ENCODE measurements at regions not wholly inside any gene's neighbourhood (a gene's known extent, or its start where the extent isn't known, plus 50 kb on each side); places are given as distances from the start of the nearest gene placed in this dataset.

DNA sequence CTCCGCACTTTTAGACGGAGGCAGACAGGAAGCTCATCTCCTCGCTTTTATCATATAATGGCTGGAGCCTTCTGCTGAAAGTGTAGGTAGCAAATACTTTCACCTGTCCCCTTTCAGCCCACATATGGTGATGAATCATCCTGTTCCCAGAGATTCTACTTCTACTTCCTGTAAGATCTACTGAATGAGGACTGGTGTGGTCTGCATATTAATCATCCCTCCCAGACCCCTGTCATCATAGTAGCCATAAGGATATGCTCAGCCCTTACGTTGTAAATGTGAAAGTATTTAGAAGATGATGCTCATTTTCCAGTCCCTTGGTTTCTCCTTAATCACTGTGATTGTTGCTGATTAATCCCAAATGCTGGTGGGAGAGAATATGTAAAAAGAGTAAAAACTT is 268.2 kb upstream of the GRIP1 start:
- no peaks in the 10 kb centered on the region for H3K27me3 ChIP-seq (ENCODE audit: control insufficient read depth in 5 of 5, insufficient read depth in 4 of 5, low read length in 5 of 5)
- no peaks in the 10 kb centered on the region for H3K36me3 ChIP-seq (ENCODE audit: control insufficient read depth in 5 of 5, insufficient read depth in 5 of 5, low read length in 5 of 5)
- H3K9ac ChIP-seq (ENCODE audit: low read length in 5 of 5): no peak overlapping the region
- no peak overlapping the region for H3K4me3 ChIP-seq (ENCODE audit: low read depth in 1 of 5, low read length in 5 of 5)
- H3K9me3 ChIP-seq (ENCODE audit: control insufficient read depth in 5 of 5, low read length in 5 of 5): no peaks in the 10 kb centered on the region
- H3K27ac ChIP-seq (ENCODE audit: low read depth, low read length): no peak overlapping the region
- no peaks in the 10 kb centered on the region for H3K4me1 ChIP-seq (ENCODE audit: control insufficient read depth in 5 of 5, insufficient read depth in 5 of 5, low read length in 5 of 5)

DNA sequence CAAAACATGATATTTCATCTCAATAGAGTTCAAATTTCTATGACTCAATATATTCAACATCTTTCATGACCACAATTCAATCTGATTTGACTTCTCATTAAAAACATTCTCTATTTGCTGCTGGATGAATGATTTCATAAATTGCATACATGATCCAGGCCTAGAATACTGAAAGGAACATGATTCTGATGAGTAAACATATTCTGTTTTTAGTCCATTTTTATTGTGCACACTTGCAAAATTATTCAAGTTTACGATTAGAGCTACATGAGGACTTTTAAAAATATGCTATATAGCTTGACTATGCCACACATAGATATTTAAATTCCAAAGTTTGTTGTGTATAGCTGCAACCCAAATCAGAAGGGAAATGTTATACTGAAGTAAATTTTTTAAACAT is 273.8 kb upstream of the GRIP1 start:
- Histone ChIP-seq H3K9me3 (ENCODE audit: control insufficient read depth in 5 of 5, low read length in 5 of 5) (no peaks in the 10 kb centered on the region), H3K36me3 (ENCODE audit: control insufficient read depth in 5 of 5, insufficient read depth in 5 of 5, low read length in 5 of 5) (no peaks in the 10 kb centered on the region), H3K4me1 (ENCODE audit: control insufficient read depth in 5 of 5, insufficient read depth in 5 of 5, low read length in 5 of 5) (no peaks in the 10 kb centered on the region), H3K9ac (ENCODE audit: low read length in 5 of 5) (no peak overlapping the region), H3K27me3 (ENCODE audit: control insufficient read depth in 5 of 5, insufficient read depth in 4 of 5, low read length in 5 of 5) (no peaks in the 10 kb centered on the region), H3K27ac (ENCODE audit: low read depth, low read length) (no peak overlapping the region), H3K4me3 (ENCODE audit: low read depth in 1 of 5, low read length in 5 of 5) (no peak overlapping the region)

DNA sequence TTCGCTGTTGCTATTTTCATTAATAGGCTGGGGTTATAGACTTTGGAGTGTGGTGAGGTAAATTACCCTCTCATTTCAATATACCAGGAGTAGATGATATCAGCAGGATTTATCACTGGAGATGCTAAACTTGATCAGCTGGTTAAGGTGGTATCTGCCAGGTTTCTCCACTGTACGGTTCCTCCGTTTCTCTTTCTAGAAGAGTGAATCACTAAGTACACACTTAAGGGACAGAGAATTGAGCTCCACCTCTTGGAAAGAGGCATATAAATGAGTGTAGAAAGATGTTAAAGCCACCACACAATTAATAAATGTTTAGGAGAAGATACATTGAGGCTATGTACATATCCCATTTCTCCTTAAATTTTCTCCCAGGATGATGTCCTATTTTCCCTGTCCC is 277.4 kb upstream of the GRIP1 start:
- H3K9ac ChIP-seq (ENCODE audit: low read length in 5 of 5): no peak overlapping the region
- no peaks in the 10 kb centered on the region for H3K27me3 ChIP-seq (ENCODE audit: control insufficient read depth in 5 of 5, insufficient read depth in 4 of 5, low read length in 5 of 5)
- H3K27ac ChIP-seq (ENCODE audit: low read depth, low read length): no peak overlapping the region
- no peak overlapping the region for H3K4me3 ChIP-seq (ENCODE audit: low read depth in 1 of 5, low read length in 5 of 5)
- no peaks in the 10 kb centered on the region for H3K9me3 ChIP-seq (ENCODE audit: control insufficient read depth in 5 of 5, low read length in 5 of 5)
- no peaks in the 10 kb centered on the region for H3K4me1 ChIP-seq (ENCODE audit: control insufficient read depth in 5 of 5, insufficient read depth in 5 of 5, low read length in 5 of 5)
- no peaks in the 10 kb centered on the region for H3K36me3 ChIP-seq (ENCODE audit: control insufficient read depth in 5 of 5, insufficient read depth in 5 of 5, low read length in 5 of 5)

DNA sequence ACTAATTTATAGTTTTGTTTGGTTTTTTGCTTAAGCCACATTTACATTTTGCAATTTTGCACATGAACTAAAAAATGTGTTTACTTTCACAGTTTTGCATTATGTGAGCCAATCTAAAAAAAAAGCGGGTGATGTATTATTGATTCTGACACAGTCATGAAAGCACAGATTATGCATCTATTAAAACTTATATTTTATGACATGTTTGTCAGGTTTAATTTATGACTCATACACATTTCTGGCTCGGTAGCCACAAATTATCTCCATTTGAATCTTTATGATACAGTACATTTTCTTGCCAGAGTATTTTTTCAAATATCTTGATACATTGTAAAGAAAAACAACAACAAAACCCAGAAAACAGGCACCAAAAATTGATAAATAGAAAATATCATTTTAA is 280.4 kb upstream of the GRIP1 start:
- Histone ChIP-seq H3K27me3 (ENCODE audit: control insufficient read depth in 5 of 5, insufficient read depth in 4 of 5, low read length in 5 of 5) (no peaks in the 10 kb centered on the region), H3K36me3 (ENCODE audit: control insufficient read depth in 5 of 5, insufficient read depth in 5 of 5, low read length in 5 of 5) (no peaks in the 10 kb centered on the region), H3K9ac (ENCODE audit: low read length in 5 of 5) (no peak overlapping the region), H3K4me1 (ENCODE audit: control insufficient read depth in 5 of 5, insufficient read depth in 5 of 5, low read length in 5 of 5) (no peaks in the 10 kb centered on the region), H3K27ac (ENCODE audit: low read depth, low read length) (no peak overlapping the region), H3K4me3 (ENCODE audit: low read depth in 1 of 5, low read length in 5 of 5) (no peak overlapping the region), H3K9me3 (ENCODE audit: control insufficient read depth in 5 of 5, low read length in 5 of 5) (no peaks in the 10 kb centered on the region)

DNA sequence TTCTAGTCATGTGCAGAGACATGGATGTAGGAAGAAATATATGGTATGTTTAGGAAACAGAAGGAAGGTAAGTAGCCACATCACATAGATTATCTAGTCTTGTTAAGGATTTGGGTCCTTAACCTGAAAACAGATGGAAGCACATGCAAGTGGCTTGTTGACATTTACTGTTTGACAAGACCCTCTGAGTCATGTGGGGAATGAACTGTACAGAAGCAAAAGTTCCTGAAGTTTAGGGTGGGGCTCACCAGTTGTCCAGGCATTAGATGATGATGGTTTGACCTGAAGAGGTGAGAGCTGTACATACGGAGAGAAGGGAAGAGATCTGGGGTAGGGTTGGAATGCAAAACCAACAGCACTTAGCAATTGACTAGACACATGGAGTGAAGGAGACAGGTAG is 281.1 kb upstream of the GRIP1 start:
- H3K9ac ChIP-seq (ENCODE audit: low read length in 5 of 5): no peak overlapping the region
- no peaks in the 10 kb centered on the region for H3K4me1 ChIP-seq (ENCODE audit: control insufficient read depth in 5 of 5, insufficient read depth in 5 of 5, low read length in 5 of 5)
- no peaks in the 10 kb centered on the region for H3K9me3 ChIP-seq (ENCODE audit: control insufficient read depth in 5 of 5, low read length in 5 of 5)
- no peak overlapping the region for H3K27ac ChIP-seq (ENCODE audit: low read depth, low read length)
- no peak overlapping the region for H3K4me3 ChIP-seq (ENCODE audit: low read depth in 1 of 5, low read length in 5 of 5)
- H3K36me3 ChIP-seq (ENCODE audit: control insufficient read depth in 5 of 5, insufficient read depth in 5 of 5, low read length in 5 of 5): no peaks in the 10 kb centered on the region
- no peaks in the 10 kb centered on the region for H3K27me3 ChIP-seq (ENCODE audit: control insufficient read depth in 5 of 5, insufficient read depth in 4 of 5, low read length in 5 of 5)

DNA sequence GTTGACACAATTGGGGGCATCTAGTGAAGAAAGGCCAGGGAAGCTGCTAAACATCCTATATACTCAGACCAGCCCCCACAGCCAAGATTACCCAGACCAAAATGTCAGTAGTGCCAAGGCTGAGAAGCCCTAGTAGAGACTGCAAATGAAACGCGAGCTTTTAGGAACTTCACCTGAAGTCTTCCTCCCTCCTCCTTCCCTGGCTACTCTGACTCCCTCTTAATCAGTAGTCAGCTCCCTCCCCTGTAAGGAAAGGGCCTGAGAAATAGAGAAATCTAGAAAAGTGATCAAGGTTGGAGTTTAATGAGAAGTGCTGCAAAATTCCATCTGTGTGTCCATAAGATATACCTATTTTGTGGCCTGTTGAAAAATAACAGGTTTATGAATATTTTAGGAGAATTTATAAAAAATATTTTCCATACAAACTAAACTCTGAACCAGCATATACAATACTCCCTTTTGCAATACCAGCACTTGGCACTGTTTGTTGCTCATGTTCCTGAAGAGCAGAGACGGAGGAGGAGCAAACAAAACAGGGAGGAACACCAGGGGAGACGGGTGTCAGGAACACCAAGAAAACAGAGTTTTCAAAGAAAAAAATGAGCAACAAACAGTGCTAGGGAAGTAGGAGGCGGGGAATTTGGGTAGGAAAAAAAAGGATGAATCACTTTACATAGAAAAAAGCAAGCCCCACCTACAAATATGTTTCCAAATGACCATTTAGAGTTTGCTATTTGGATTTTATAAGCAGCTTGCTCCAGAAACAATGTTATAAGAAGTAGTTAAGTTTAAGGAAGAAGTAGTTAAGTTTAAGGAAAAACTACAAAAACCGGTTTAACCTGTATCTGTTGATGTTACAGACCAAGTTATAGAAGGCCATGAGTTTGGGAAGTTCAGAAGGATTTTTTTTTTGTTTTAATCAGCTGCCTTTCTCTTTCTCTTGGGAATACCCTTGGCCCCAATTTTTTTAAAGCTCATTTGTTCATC is 282.1 kb upstream of the GRIP1 start:
- Histone ChIP-seq H3K9me3 (ENCODE audit: control insufficient read depth in 5 of 5, low read length in 5 of 5) (no peaks in the 10 kb centered on the region), H3K4me1 (ENCODE audit: control insufficient read depth in 5 of 5, insufficient read depth in 5 of 5, low read length in 5 of 5) (no peaks in the 10 kb centered on the region), H3K4me3 (ENCODE audit: low read depth in 1 of 5, low read length in 5 of 5) (no peak overlapping the region), H3K27me3 (ENCODE audit: control insufficient read depth in 5 of 5, insufficient read depth in 4 of 5, low read length in 5 of 5) (no peaks in the 10 kb centered on the region), H3K9ac (ENCODE audit: low read length in 5 of 5) (no peak overlapping the region), H3K36me3 (ENCODE audit: control insufficient read depth in 5 of 5, insufficient read depth in 5 of 5, low read length in 5 of 5) (no peaks in the 10 kb centered on the region), H3K27ac (ENCODE audit: low read depth, low read length) (no peak overlapping the region)

DNA sequence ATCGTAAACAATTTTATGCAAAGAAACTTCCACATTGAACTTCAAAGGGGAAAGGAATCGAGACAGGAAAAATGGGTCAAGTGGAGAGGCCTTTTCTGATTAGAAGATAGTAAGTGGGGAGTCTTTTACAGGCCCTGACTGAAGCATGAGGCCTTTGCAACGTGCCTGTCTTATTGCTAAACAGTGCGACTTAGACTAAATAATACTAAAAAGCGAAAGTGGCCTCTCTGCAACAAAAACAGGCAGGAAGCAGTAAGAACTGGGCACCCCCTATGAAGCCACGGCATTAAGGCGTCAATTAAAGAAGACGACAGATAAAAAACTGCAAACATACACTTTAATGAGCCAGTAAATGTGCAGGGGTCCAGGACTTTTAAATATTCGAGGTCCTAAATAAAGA is 283.4 kb upstream of the GRIP1 start:
- no peaks in the 10 kb centered on the region for H3K27me3 ChIP-seq (ENCODE audit: control insufficient read depth in 5 of 5, insufficient read depth in 4 of 5, low read length in 5 of 5)
- no peak overlapping the region for H3K4me3 ChIP-seq (ENCODE audit: low read depth in 1 of 5, low read length in 5 of 5)
- H3K4me1 ChIP-seq (ENCODE audit: control insufficient read depth in 5 of 5, insufficient read depth in 5 of 5, low read length in 5 of 5): no peaks in the 10 kb centered on the region
- H3K9me3 ChIP-seq (ENCODE audit: control insufficient read depth in 5 of 5, low read length in 5 of 5): no peaks in the 10 kb centered on the region
- H3K36me3 ChIP-seq (ENCODE audit: control insufficient read depth in 5 of 5, insufficient read depth in 5 of 5, low read length in 5 of 5): no peaks in the 10 kb centered on the region
- no peak overlapping the region for H3K9ac ChIP-seq (ENCODE audit: low read length in 5 of 5)
- no peak overlapping the region for H3K27ac ChIP-seq (ENCODE audit: low read depth, low read length)

DNA sequence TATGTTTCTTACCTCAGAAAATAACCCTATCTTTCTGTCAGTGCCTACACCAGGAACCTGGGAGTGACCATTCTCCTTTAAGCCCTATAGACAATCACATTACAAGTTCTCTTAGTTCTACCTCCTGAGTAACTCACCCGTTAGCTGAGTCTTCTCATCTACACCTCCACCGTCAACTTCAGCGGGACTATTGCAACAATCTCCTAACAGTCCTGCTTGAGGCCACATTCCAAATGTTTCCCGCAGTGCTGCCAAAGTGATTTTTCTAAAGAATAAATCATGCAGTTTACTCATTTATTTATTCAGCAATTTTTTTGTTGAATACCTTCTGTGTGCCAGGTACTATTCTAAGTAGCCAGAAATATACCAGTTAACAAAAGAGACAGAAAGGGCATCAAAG is 285.0 kb upstream of the GRIP1 start:
- no peaks in the 10 kb centered on the region for H3K27me3 ChIP-seq (ENCODE audit: control insufficient read depth in 5 of 5, insufficient read depth in 4 of 5, low read length in 5 of 5)
- no peak overlapping the region for H3K4me3 ChIP-seq (ENCODE audit: low read depth in 1 of 5, low read length in 5 of 5)
- no peak overlapping the region for H3K9ac ChIP-seq (ENCODE audit: low read length in 5 of 5)
- H3K4me1 ChIP-seq (ENCODE audit: control insufficient read depth in 5 of 5, insufficient read depth in 5 of 5, low read length in 5 of 5): no peaks in the 10 kb centered on the region
- no peaks in the 10 kb centered on the region for H3K9me3 ChIP-seq (ENCODE audit: control insufficient read depth in 5 of 5, low read length in 5 of 5)
- H3K27ac ChIP-seq (ENCODE audit: low read depth, low read length): no peak overlapping the region
- H3K36me3 ChIP-seq (ENCODE audit: control insufficient read depth in 5 of 5, insufficient read depth in 5 of 5, low read length in 5 of 5): no peaks in the 10 kb centered on the region

DNA sequence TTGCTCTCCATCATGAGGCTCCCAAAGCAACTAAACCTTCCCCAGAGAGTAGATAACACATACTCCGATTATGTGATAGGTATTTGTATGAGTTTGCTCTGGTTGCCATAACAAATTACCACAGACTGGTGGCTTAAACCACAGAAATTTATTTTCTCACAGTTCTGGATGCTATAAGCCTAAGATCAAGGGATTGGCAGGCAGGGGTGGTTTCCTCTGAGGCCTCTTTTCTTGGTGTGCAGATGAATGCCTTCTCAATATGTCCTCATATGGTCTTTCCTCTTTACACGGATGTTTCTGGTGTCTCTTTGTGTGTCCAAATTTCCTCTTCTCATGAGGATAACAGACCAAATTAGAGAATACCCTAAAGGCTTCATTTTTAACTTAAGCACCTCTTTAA is 285.8 kb upstream of the GRIP1 start:
- H3K27ac ChIP-seq (ENCODE audit: low read depth, low read length): no peak overlapping the region
- no peaks in the 10 kb centered on the region for H3K36me3 ChIP-seq (ENCODE audit: control insufficient read depth in 5 of 5, insufficient read depth in 5 of 5, low read length in 5 of 5)
- no peaks in the 10 kb centered on the region for H3K9me3 ChIP-seq (ENCODE audit: control insufficient read depth in 5 of 5, low read length in 5 of 5)
- no peaks in the 10 kb centered on the region for H3K27me3 ChIP-seq (ENCODE audit: control insufficient read depth in 5 of 5, insufficient read depth in 4 of 5, low read length in 5 of 5)
- no peaks in the 10 kb centered on the region for H3K4me1 ChIP-seq (ENCODE audit: control insufficient read depth in 5 of 5, insufficient read depth in 5 of 5, low read length in 5 of 5)
- H3K4me3 ChIP-seq (ENCODE audit: low read depth in 1 of 5, low read length in 5 of 5): no peak overlapping the region
- H3K9ac ChIP-seq (ENCODE audit: low read length in 5 of 5): no peak overlapping the region

DNA sequence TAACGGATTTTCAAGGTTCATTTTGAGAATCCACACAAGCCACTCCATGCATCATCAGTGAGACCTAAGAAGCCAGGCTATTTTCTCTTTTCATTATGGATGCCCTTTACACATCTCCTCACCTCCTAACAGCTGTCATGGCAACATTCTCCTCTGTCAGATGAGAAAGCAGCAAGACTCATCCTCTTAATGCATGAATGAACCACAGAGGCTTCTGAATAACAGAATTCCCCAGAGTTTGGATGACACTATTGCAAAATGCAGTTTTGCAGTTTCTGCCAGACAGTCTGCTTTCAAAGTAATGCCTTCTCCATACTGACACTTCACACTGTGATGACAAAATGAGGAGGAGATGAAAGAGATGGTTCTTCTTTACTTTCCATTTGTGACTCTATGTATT is 286.7 kb upstream of the GRIP1 start:
- no peaks in the 10 kb centered on the region for H3K4me1 ChIP-seq (ENCODE audit: control insufficient read depth in 5 of 5, insufficient read depth in 5 of 5, low read length in 5 of 5)
- H3K4me3 ChIP-seq (ENCODE audit: low read depth in 1 of 5, low read length in 5 of 5): no peak overlapping the region
- H3K36me3 ChIP-seq (ENCODE audit: control insufficient read depth in 5 of 5, insufficient read depth in 5 of 5, low read length in 5 of 5): no peaks in the 10 kb centered on the region
- no peaks in the 10 kb centered on the region for H3K9me3 ChIP-seq (ENCODE audit: control insufficient read depth in 5 of 5, low read length in 5 of 5)
- H3K27me3 ChIP-seq (ENCODE audit: control insufficient read depth in 5 of 5, insufficient read depth in 4 of 5, low read length in 5 of 5): no peaks in the 10 kb centered on the region
- no peak overlapping the region for H3K27ac ChIP-seq (ENCODE audit: low read depth, low read length)
- no peak overlapping the region for H3K9ac ChIP-seq (ENCODE audit: low read length in 5 of 5)

Data from subcutaneous abdominal adipose tissue (tissue), 5 donors.